ENCODE measurements at regions not wholly inside any gene's neighbourhood (a gene's known extent, or its start where the extent isn't known, plus 50 kb on each side); places are given as distances from the start of the nearest gene placed in this dataset.
"Not testable (repeated sequence)": the region's sequence is repeated elsewhere in the genome, so short reads cannot be mapped to it uniquely, and the experiment has no call there.

GRCh38 chr2:187034434-187034833 lies 185.5 kb upstream of the ZSWIM2 start:
- Histone ChIP-seq H3K4me3 (no peak overlapping the region), H3K27me3 (ENCODE audit: insufficient read depth in 3 of 3, low read length in 2 of 3) (no peaks in the 10 kb centered on the region), H3K27ac (no peak overlapping the region), H3K36me3 (ENCODE audit: insufficient read depth in 1 of 2, low read depth in 1 of 2) (no peaks in the 10 kb centered on the region), H3K4me1 (no peaks in the 10 kb centered on the region), H3K9me3 (no peaks in the 10 kb centered on the region)
- no peak for ATAC-seq
- TF ChIP-seq CTCF (IDR thresholded peaks at IDR 0.05), result no peak
- intact Hi-C loops (cut with DNase I), result no loop called here
- no peak for DNase-seq

DNA sequence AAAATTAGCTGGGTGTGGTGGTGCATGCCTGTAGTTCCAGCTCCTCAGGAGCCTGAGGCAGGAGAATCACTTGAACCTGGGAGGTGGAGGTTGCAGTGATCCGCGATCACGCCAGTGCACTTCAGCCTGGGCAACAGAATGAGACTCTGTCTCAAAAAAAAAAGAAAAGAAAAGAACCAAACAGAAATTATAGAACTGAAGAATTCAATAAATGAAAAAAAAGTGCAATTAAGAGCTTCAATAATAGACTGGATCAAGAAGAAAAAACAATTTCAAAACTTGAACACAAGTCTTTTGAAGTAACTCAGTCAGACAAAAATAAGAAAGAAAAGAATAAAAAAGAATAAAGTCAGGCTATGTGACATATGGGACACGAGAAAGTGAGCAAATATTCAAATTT lies 175.8 kb upstream of the ZSWIM2 start:
- DNase-seq (no peak), ATAC-seq (no peak)
- H3K4me3 ChIP-seq, result no peak overlapping the region
- TF ChIP-seq CTCF (IDR thresholded peaks at IDR 0.05), result no peak
- 91 to 93% (median 93%) methylated on average over 4 of the region's 4 CpGs for WGBS, 3 donors
- H3K9me3 ChIP-seq, result peaks cover 19% of the 10 kb centered on the region
- no peaks in the 10 kb centered on the region for H3K27me3 ChIP-seq (ENCODE audit: insufficient read depth in 3 of 3, low read length in 2 of 3)
- no peaks in the 10 kb centered on the region for H3K36me3 ChIP-seq (ENCODE audit: insufficient read depth in 1 of 2, low read depth in 1 of 2)
- no peak overlapping the region for H3K27ac ChIP-seq
- H3K4me1 ChIP-seq, result no peaks in the 10 kb centered on the region
- intact Hi-C loops (cut with DNase I), result no loop called here

GRCh38 chr2:187023996-187024395 lies 175.0 kb upstream of the ZSWIM2 start:
- H3K27ac ChIP-seq; DNase-seq; H3K4me3 ChIP-seq; H3K4me1 ChIP-seq; ATAC-seq; H3K36me3 ChIP-seq (ENCODE audit: insufficient read depth in 1 of 2, low read depth in 1 of 2); H3K27me3 ChIP-seq (ENCODE audit: insufficient read depth in 3 of 3, low read length in 2 of 3); intact Hi-C loops (cut with DNase I): not testable (repeated sequence)
- peaks cover 19% of the 10 kb centered on the region for H3K9me3 ChIP-seq
- WGBS, 3 donors, result 92 to 94% (median 93%) methylated on average over 4 of the region's 4 CpGs

DNA sequence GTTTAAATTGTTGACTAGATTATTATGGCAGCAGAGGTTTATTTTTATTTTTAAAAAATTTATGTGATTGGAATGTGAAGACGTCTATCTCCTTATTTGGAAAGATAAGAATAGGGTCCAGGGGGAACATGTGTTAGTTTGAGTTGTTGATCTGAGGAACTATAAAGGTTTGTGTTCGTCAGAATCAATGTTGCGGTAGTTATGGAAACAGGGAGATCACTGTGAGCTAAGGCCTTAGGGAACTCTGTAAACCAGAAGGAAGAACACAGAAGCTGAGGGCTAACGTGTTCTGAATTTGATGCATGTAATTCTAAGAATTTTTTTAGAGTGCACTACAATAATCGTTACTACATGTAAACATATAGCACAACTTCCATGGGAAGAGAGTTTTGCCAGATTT lies 168.5 kb upstream of the ZSWIM2 start:
- Histone ChIP-seq H3K4me3 (no peak overlapping the region), H3K36me3 (ENCODE audit: insufficient read depth in 1 of 2, low read depth in 1 of 2) (no peaks in the 10 kb centered on the region), H3K9me3 (no peaks in the 10 kb centered on the region), H3K27me3 (ENCODE audit: insufficient read depth in 3 of 3, low read length in 2 of 3) (no peaks in the 10 kb centered on the region), H3K27ac (no peak overlapping the region), H3K4me1 (no peaks in the 10 kb centered on the region)
- no peak for TF ChIP-seq CTCF (IDR thresholded peaks at IDR 0.05)
- intact Hi-C loops (cut with DNase I), result no loop called here
- ATAC-seq (no peak), DNase-seq (no peak)
- 74 to 79% (median 78%) methylated on average over 5 of the region's 5 CpGs for WGBS, 3 donors

DNA sequence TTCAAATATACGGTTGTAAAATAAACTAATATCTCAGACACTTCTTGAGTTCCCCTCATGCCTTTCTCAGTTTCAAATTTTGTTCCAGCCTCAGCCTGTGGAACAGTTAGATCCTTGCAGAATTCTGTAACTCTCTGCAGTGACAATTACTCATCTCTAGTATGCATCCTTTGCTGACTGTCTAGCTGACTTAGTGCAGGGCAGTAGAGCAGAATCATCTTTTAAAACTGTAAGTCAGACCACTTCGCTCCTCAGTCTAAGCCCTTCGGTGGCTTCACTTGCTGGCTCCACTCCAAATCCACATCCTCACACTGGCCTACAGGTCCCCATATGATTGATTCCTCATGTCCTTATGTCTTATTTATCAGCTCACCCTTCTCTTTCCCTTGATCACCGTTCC lies 164.1 kb upstream of the ZSWIM2 start:
- ATAC-seq (no peak), DNase-seq (no peak)
- H3K36me3 ChIP-seq (ENCODE audit: insufficient read depth in 1 of 2, low read depth in 1 of 2), result no peaks in the 10 kb centered on the region
- no peak for TF ChIP-seq CTCF (IDR thresholded peaks at IDR 0.05)
- H3K4me3 ChIP-seq, result no peak overlapping the region
- H3K4me1 ChIP-seq, result no peaks in the 10 kb centered on the region
- H3K27me3 ChIP-seq (ENCODE audit: insufficient read depth in 3 of 3, low read length in 2 of 3), result no peaks in the 10 kb centered on the region
- intact Hi-C loops (cut with DNase I), result no loop called here
- no peak overlapping the region for H3K27ac ChIP-seq
- H3K9me3 ChIP-seq, result no peaks in the 10 kb centered on the region
- 35 to 38% (median 35%) methylated on average over 4 of the region's 4 CpGs for WGBS, 3 donors

Data from psoas muscle (tissue), 7 donors.